Nephron progenitor cell (in vitro differentiated cells): ENCODE measurements at regions not wholly inside any gene's neighbourhood (a gene's known extent, or its start where the extent isn't known, plus 50 kb on each side); places are given as distances from the start of the nearest gene placed in this dataset.
A peak's percentile ranks its signal among the peaks of the same experiment; 100 is the strongest.

Experiments used
- DNase-seq: peaks from one replicate; pipeline ENCODE4 v3.0.0; 2021
- H3K27ac Mint-ChIP-seq: 2 replicates; pipeline ENCODE4 v1.8.0; 2021; ENCODE audit warnings: mild to moderate bottlenecking, moderate library complexity, mixed read lengths
- H3K27me3 Mint-ChIP-seq: 2 replicates; pipeline ENCODE4 v1.8.0; 2021; ENCODE audit warnings: mild to moderate bottlenecking, low read depth, mixed read lengths; ENCODE audit not compliant: poor library complexity
- H3K36me3 Mint-ChIP-seq: 2 replicates; pipeline ENCODE4 v1.8.0; 2021; ENCODE audit warnings: low read depth, mixed read lengths
- H3K4me1 Mint-ChIP-seq: 2 replicates; pipeline ENCODE4 v1.8.0; 2021; ENCODE audit warnings: mixed read lengths
- H3K4me3 Mint-ChIP-seq: 2 replicates; pipeline ENCODE4 v1.8.0; 2021; ENCODE audit warnings: mild to moderate bottlenecking, moderate library complexity, mixed read lengths
- H3K9me3 Mint-ChIP-seq: 2 replicates; pipeline ENCODE4 v1.8.0; 2021; ENCODE audit warnings: mild to moderate bottlenecking, moderate library complexity, mixed read lengths
- CTCF ChIP-seq: fragments of 200-600 bp; sonication (generic); IDR thresholded peaks from 2 replicates; pipeline ENCODE4 v1.5.0; 2021; ENCODE audit warnings: antibody characterized with exemption

DNA sequence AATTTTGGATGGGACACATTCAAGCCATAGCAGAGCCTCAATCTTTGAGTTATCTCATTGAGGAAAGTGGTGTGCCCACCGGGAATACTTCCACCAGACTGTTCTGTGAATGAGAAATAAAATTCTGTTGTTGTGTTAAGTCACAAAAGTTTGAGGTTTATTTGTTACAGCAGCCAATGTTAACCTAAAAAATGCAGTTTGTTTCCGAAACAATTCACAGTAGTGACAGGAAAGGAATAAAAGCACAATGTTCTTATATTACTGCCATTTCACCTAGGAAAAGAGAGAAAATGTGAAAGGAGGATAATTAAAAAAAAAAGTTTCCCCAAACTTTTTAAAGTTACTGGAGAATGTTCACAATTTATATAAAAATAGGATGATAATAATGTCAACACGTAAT lies 344.6 kb downstream of the CD83 start:
- no peak overlapping the region for H3K4me3 Mint-ChIP-seq
- peaks cover 3% of the 10 kb centered on the region for H3K27me3 Mint-ChIP-seq
- peaks cover 44% of the 10 kb centered on the region for H3K9me3 Mint-ChIP-seq
- DNase-seq = no peak
- H3K36me3 Mint-ChIP-seq = peaks cover 12% of the 10 kb centered on the region
- no peak for TF ChIP-seq CTCF
- H3K27ac Mint-ChIP-seq = no peak overlapping the region
- no peaks in the 10 kb centered on the region for H3K4me1 Mint-ChIP-seq

GRCh38 chr6:14462566-14462965 lies 345.0 kb downstream of the CD83 start:
- H3K4me1 Mint-ChIP-seq = peaks cover under 1% of the 10 kb centered on the region
- no peak for TF ChIP-seq CTCF
- H3K27ac Mint-ChIP-seq = no peak overlapping the region
- H3K36me3 Mint-ChIP-seq = peaks cover 12% of the 10 kb centered on the region
- no peak for DNase-seq
- H3K27me3 Mint-ChIP-seq = peaks cover 3% of the 10 kb centered on the region
- no peak overlapping the region for H3K4me3 Mint-ChIP-seq
- H3K9me3 Mint-ChIP-seq = peaks cover 47% of the 10 kb centered on the region

- no peak for TF ChIP-seq CTCF
- no peak overlapping the region for H3K27ac Mint-ChIP-seq
- H3K4me1 Mint-ChIP-seq = peaks cover 5% of the 10 kb centered on the region
- H3K4me3 Mint-ChIP-seq = no peak overlapping the region
- no peak for DNase-seq
- peaks cover 3% of the 10 kb centered on the region for H3K27me3 Mint-ChIP-seq
- H3K9me3 Mint-ChIP-seq = peaks cover 53% of the 10 kb centered on the region
- peaks cover 12% of the 10 kb centered on the region for H3K36me3 Mint-ChIP-seq
These were observed 345.5 kb downstream of the CD83 start for GRCh38 chr6:14463110-14463509.

DNA sequence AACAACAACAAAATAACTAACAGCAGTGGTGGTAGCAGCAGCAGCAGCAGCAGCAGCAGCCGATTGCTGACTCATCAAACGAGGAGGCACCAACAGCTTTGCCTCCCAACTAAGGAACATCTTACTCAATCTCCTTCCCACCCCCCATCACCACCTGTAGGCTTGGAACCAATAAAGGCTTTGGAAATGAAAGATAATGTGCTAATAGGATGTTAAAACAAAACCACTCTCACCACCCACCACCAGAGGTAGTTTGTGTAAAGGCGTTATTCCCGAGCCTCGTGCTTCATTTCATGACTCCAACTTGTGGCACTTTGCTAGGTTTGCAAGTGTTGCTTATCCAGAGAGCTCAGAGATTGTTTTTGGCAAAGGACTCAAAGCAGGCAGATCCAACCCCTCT lies 346.5 kb downstream of the CD83 start:
- TF ChIP-seq CTCF = no peak

GRCh38 chr6:14464716-14465115 lies 347.1 kb downstream of the CD83 start:
- no peak for DNase-seq
- Mint-ChIP-seq H3K27ac (no peak overlapping the region), H3K4me1 (peaks cover 12% of the 10 kb centered on the region), H3K9me3 (peaks cover 65% of the 10 kb centered on the region), H3K36me3 (peaks cover 24% of the 10 kb centered on the region), H3K4me3 (no peak overlapping the region), H3K27me3 (peaks cover 3% of the 10 kb centered on the region)
- TF ChIP-seq CTCF = no peak

More for the DNA sequence above, 346.5 kb downstream of the CD83 start:
- Mint-ChIP-seq H3K9me3 (peaks cover 59% of the 10 kb centered on the region), H3K4me3 (no peak overlapping the region), H3K4me1 (peaks cover 12% of the 10 kb centered on the region), H3K27ac (peak overlapping the region; percentile 34), H3K36me3 (peaks cover 19% of the 10 kb centered on the region), H3K27me3 (peaks cover 3% of the 10 kb centered on the region)
- DNase-seq = no peak

- Mint-ChIP-seq H3K36me3 (peaks cover 24% of the 10 kb centered on the region), H3K4me1 (peaks cover 12% of the 10 kb centered on the region), H3K4me3 (no peak overlapping the region), H3K27me3 (no peaks in the 10 kb centered on the region), H3K9me3 (peaks cover 69% of the 10 kb centered on the region), H3K27ac (no peak overlapping the region)
- no peak for DNase-seq
- TF ChIP-seq CTCF = no peak
These were observed 348.7 kb downstream of the CD83 start for GRCh38 chr6:14466278-14466677.
